RKO (cell line): ENCODE measurements at regions not wholly inside any gene's neighbourhood (a gene's known extent, or its start where the extent isn't known, plus 50 kb on each side); places are given as distances from the start of the nearest gene placed in this dataset.
A peak's percentile ranks its signal among the peaks of the same experiment; 100 is the strongest.

Experiments used
- DNase-seq: peaks from one replicate; pipeline ENCODE4 v3.0.0-alpha.2; 2016; ENCODE audit warnings: low spot score

GRCh38 chr6:100267721-100268123, 197.0 kb downstream of the SIM1 start:
- DNase-seq = no peak

GRCh38 chr6:100266494-100267401, 198.0 kb downstream of the SIM1 start:
- no peak for DNase-seq

DNA sequence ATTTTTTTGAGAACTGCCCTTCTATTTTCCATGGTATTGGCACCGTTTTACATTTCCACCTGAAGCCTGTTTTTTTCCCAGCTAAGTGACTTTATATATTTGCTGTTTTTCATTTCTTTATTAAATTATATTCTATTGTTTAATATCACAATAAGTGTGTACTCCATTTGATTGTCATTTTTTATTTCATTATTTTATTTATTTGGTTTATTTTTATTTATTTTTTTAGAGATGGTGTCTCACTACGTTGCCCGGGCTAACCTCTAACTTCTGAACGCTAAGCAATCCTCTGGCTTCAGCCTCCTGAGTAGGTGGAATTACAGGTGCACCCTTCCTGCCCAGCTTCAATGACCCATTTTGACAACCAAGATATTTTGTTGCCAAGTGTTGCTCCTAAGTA, 202.6 kb downstream of the SIM1 start:
- no peak for DNase-seq

- DNase-seq = no peak
Measured at GRCh38 chr6:100261486-100261885, 203.2 kb downstream of the SIM1 start.

GRCh38 chr6:100260584-100260983, 204.1 kb downstream of the SIM1 start:
- peak; percentile 13 for DNase-seq

- no peak for DNase-seq
Measured at GRCh38 chr6:100259865-100260264, 204.9 kb downstream of the SIM1 start.

- DNase-seq = no peak
Measured at GRCh38 chr6:100258752-100259151, 206.0 kb downstream of the SIM1 start.

- DNase-seq = peak; percentile 54
Measured at GRCh38 chr6:100257793-100258395, 206.8 kb downstream of the SIM1 start.

- DNase-seq = no peak
Measured at GRCh38 chr6:100255701-100256100, 209.0 kb downstream of the SIM1 start.

- no peak for DNase-seq
Measured at GRCh38 chr6:100247123-100247522, 217.6 kb downstream of the SIM1 start.

GRCh38 chr6:100246206-100246605, 218.5 kb downstream of the SIM1 start:
- no peak for DNase-seq

- DNase-seq = no peak
Measured at GRCh38 chr6:100240798-100241197, 223.9 kb downstream of the SIM1 start.

DNA sequence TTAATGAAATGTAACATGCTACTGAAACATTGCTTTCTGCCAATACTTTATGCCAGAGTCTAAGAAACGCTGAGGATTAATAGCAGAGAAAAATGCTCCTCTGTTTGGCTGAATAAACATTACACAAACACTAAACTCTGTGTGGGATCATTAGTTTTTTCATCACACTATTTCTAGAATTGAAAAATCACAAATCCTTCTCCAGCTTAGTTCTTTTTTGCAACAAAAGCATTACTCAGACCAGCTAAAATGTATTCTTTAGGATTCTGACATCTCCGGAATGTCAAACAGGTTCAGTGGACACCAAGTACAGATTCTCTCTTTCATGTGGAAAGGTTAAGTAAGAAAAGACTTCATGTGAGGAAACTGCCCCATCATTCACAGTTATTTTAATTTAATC, 226.9 kb downstream of the SIM1 start:
- no peak for DNase-seq

- no peak for DNase-seq
Measured at GRCh38 chr6:100236389-100236788, 228.3 kb downstream of the SIM1 start.

- no peak for DNase-seq
Measured at GRCh38 chr6:100235631-100236030, 229.1 kb downstream of the SIM1 start.

DNA sequence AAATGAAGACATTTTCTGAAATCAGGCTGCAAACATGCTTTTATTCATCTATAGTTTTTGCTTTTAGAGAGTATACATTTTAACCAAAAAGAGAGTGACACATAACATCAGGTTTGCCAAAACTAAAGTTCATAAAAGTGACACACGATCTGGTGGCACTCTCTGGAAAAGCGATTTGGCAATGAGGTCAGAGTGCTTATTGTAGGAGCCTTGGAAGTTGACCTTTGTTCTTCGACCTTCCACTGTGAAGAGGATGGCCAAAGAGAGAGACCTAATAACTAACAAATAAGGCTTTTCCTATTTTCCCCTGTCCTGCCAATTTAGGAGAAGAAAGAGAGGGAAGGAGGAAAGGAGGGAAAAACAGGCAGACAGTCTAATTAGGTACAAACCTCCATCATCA, 230.1 kb downstream of the SIM1 start:
- no peak for DNase-seq

- no peak for DNase-seq
Measured at GRCh38 chr6:100232781-100233573, 231.7 kb downstream of the SIM1 start.

GRCh38 chr6:100230953-100231316, 233.8 kb downstream of the SIM1 start:
- peak; percentile 0 for DNase-seq

GRCh38 chr6:100230115-100230952, 234.4 kb downstream of the SIM1 start:
- DNase-seq = no peak

DNA sequence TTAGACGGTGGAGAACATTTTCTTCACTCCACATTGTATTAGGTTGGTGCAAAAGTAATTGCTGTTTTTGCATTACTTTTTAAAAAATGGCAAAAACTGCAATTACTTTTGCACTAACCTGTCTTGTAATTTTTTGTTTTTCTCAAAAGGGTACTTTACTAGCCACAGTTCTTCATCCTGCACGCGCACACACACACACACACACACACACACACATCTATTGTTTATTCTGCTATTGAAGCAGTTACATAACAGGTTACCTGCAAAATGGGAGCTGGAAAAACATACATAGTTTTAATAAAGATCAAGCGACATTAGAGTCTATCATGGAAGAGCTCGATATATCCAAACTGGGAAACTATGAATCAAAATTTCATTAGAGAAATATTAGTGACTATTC, 235.2 kb downstream of the SIM1 start:
- no peak for DNase-seq

DNA sequence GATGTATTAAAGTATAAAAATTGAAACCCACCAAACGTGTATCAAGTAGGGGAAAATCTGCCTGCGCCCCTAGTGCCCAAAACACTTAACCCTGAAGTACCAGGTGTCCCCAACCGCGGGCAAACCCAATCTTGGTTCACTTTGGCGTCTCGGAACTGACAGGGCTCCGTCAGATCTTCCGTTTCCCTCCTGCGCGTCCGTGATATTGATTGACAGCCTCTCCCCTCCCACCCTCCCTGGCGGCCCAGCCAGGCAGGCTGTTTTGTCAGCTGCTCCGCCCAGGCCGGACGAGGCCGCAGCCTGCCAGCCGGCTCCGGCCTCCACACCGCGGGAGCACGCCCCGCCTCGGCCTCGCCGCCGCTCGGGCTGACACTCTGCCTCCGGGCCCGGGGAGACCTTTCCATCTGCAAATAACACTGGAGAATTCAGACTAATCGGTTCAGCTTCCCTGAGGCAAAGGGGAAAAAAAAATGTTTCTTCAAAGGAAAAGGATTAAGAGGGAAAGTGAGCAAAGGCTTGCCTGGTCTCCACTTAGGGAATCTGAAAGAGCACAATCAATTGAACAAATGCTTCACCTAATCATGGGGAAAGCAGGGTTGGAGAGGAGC, 234.9 kb upstream of the MCHR2 start:
- DNase-seq = peak; percentile 89
